CD4-positive, alpha-beta T cell treated with Interleukin-12 subunit alpha and Interleukin-12 subunit beta, for 1 hour (primary cell): ENCODE measurements at regions not wholly inside any gene's neighbourhood (a gene's known extent, or its start where the extent isn't known, plus 50 kb on each side); places are given as distances from the start of the nearest gene placed in this dataset.

Experiments used
- DNase-seq: peaks from one replicate; pipeline ENCODE4 v3.0.0-alpha.2; 2020

DNA sequence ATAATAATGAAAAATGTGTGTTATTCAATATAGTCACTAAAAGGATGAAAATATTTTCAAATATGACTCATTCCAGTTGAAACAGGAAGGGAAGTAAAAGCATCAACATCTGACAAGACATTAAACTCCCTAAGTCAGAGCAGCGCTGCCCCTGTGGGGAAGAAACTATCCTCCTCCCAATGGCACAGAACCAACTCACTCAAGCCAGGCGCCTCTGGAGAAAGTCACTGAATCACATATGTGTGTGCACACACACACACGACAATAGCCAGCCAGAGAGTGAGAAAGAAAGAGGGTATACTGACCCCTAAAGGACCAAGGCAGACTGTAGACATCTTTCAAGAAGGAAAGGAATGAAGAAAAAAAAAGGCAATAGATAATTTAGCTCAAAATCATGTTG is 126.9 kb downstream of the SETD4 start:
- no peak for DNase-seq

DNA sequence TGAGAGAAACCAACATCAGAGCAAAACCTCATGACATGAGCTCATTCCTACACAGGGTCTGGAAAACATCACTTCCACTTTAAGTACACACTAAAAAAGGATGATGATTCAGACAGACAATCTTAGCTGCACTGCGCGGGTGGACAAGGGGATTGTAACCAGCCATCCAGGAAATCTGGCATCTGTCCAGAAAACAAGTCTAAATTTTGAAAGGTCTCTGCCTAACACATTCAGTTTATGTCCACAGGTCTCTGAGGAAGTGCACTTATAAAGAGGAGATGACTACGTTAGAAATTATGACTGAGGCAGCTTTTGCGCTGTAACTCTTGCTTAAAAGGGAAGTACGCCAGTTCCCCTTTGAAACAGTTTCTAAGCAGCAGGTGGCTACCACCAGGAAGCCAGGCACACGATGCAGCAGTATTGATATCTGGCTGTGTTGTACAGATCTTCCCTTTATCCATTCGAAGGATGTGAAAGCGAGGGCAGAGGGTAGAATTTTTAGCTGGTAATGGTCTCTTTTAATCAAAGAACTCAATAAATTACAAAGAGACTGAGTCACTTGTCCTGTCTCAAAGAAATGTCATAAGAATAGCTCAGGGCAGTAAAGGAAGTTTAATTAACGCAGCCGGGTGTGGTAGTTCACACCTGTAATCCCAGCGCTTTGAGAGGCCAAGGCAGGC is 128.0 kb downstream of the SETD4 start:
- peak; percentile 20 for DNase-seq

DNA sequence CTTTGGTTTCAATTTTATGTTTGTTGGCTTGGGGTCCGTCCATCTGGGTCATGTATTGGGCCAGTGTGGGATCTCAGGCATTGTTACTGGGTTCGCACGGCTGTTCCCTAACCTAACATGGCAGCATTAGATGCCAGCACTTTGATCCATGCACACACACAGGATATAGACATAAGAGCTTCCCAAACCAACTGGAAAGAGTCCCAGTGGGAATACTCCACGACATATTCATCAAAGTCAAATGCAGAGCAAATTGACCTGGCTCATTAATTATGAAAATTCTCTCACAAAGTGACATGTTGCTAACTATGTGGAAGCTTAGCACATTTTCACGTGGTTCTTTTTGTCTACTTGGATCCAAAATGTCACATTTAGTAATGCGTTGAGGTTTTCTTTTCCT is 130.4 kb downstream of the SETD4 start:
- DNase-seq: no peak

DNA sequence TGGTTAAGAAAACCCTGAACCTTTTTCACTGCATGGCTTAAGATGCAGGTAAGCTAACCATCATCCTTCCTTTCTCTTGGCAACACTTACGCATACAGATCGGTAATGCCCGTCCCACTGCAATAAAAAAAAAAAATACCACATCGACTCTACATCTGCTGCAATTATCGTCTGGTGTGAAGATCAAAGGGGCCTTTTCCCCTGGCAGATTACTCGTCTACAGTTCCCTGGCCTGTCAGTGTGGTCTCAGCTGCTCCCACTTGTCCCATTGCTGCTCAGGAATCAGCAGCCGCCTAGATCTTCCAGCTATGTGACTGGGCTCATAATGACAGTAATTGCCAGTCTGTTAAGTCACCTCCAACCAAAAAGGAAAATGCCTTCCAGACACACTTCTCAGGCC is 133.1 kb downstream of the SETD4 start:
- no peak for DNase-seq

DNA sequence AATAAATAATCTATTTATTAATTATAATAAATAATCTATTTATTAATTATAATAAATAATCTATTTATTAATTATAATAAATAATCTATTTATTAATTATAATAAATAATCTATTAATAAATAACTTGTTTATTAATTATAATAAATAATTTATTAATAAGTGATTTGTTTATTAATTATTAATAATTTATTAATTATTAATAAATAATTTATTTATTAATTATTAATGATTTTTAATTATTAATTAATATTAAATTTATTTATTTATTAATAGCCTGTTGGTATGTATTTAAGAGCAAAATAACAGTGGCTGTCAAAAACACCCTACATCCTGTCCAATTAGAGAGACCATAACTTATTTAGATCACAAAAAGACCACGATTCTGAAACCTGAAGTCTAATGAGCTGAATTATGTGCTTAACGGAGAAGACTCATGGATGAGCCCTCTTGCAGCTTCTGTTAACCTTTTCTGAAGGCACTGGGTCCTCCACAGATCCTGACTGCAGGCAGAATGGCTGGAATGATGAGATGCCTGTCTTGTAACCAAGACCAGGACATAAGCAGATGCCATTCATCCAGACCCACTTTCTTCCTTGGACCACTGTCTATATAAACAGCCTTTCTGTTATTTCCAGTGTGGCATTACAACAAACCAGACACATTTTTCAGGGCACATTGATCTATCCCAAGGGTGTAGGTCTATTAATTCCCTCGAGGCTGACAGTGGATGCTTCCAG is 134.2 kb downstream of the SETD4 start:
- no peak for DNase-seq

DNA sequence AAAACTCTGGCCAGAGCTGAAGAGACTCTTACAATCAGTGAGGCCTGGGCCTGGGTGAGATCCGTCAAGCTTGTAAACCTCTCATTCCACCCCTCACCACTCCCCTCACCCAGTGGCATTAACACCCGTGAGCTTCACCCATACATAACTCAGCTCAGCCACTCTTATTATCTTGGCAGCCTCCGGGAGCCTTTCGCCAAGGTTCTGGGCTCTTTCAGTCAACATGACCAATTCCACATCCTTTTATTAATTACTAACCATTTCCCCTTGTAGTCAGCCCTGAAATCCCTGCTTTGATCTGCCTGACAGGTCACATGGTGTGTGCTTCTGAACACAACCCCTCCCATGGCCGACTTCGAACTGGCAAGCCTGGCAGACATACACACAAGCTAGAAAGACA is 134.8 kb downstream of the SETD4 start:
- no peak for DNase-seq

DNA sequence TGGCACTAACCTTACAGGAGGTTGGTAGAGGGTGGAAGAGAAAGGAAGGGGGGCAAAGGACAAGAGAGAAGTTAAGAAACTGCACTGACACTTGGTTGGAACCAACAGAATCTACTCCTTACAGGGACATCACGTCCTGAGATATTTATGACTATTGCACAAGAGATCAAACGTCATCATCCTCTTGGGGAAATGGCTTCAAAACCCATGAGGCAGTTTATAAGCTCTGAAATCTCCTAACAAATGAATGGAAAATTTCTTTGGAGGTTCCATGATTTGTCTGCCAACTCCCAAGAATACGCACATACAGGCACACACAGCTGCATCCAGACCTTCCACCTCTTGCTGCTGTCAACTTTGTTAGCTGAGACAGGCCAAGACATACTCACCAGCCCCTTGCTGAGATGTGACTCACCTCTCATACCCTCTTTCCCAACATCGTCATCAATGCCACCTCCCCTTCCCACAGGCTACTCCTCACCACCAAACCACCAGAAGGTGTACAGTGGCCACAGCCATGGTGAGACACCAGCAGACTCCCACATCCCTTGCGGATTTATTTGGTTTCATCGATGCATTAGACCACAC is 135.5 kb downstream of the SETD4 start:
- DNase-seq: no peak

DNA sequence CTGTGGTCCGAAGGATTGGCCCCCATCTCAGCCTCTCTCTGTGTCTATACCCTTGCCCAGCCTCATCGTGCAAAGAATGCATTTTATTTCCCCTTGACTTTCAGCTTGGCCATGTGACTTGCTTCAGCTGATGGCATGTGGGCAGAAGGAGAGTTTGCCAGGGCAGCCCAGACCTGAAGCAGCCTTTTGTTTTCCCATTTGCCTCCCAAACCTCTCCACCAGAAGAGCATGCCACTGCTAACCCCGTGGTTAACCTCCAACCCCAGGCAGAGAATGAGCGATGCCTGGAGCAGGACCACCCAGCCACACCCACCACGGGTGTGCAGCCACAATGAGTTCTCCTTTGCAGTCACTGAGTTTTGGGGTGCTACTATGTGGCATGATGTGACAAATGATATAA is 136.4 kb downstream of the SETD4 start:
- no peak for DNase-seq

DNA sequence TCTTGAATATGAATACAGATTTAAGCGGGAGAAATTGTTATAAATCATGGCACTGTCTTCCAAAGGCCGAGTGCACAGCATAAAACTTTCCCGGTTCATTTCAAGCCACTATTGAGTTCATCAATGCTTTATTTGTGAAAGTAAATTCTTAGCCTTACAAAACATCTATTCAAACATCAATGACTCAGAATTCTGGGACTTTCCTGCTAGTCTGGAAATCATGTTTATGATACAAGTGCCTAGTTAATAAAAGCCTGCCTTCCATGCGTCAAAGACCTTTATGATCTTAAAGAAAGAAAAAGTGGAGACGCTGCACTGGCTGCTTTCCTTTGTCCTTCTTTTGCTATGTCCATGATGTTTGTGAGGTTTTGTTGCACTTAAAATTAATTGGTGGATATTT is 137.7 kb downstream of the SETD4 start:
- no peak for DNase-seq

DNA sequence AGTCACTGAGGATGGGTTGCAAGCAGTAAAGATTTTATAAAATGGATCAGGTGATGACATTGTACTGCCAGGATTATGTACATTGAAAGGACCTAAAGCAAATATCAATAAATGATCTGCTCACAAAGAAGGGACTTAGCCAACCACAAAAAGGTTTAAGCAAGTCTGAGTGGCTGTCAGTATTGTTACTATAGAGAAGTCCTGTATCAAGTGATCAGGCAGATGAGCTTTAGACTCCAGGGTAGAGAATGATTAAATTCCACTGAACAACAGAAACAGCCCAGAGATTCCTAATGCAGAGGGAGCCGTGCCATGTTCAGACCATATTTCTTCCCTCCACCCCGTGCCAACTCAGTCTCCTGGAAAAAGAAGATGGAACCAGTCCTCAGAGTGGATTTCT is 138.9 kb downstream of the SETD4 start:
- DNase-seq: no peak

DNA sequence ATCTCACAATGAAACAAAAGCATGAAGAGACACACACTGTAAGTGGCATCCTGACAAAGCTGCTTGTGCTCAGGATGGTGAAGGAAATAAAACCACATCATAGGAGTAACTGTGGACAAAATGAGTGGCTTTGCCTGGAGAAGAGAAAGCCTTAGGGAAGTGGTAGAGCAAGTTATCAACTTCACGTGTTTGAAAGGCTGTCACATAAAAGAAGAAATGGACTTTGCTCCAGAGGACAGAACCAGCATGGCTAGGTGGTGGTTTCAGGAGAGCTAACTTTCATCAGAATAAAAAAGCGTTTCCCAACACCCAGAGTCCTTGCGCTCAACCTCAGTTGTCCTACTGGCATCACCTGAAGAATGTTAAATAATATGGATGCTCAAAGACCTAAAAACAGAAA is 139.9 kb downstream of the SETD4 start:
- DNase-seq: no peak

DNA sequence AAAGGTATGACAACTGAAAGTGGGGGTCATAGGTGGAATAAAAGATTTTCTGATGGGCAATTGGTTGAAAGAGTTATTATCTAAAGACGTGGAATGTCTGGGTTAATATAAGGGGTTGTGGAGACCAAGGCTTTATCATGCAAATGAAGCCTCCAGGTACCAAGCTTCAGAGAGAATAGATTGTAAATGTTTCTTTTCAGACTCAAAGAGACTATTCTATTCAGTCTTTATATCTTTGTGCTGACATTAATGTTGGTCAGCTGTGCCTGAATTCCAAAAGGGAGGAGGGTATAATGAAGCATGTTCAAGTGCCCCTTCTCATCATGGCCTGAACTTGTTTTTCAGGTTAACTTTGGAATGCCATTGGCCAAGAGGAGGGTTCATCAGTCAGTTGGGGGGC is 145.3 kb downstream of the SETD4 start:
- DNase-seq: no peak

DNA sequence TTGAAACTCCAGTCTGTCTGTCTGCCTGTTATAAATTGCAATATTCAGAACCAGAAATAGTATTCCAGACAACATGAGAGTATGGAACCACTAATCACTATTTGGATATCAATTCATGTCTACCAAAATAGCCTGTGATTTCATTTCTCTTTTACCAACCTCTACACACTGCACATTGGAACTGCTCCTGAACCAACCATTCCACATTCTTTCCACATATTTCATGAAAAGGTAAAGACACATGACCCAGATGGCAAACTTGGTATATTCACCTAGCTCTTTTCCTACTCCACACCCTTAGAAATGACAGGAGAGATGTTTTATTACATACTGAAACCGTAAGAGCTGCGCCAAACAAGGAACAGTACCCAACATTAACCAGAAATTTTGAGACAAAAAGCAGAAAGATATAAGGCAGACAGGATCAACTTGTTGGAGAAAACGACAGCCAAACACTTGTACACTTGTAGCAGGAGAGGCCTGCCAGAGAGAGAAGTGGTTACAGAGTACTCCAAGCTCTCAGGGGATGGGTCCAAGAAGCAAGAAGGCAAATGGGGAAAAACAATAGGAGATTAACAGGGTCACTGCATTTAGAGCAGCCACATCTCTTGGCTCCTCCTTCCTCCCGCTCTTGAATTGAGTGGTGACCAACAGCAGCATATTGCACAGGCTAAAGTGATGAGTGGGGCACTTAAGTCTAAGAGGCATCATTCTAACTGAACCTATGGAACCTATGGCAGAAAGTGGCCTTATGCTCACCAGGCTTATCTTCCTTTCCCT is 148.7 kb downstream of the SETD4 start:
- DNase-seq: no peak

DNA sequence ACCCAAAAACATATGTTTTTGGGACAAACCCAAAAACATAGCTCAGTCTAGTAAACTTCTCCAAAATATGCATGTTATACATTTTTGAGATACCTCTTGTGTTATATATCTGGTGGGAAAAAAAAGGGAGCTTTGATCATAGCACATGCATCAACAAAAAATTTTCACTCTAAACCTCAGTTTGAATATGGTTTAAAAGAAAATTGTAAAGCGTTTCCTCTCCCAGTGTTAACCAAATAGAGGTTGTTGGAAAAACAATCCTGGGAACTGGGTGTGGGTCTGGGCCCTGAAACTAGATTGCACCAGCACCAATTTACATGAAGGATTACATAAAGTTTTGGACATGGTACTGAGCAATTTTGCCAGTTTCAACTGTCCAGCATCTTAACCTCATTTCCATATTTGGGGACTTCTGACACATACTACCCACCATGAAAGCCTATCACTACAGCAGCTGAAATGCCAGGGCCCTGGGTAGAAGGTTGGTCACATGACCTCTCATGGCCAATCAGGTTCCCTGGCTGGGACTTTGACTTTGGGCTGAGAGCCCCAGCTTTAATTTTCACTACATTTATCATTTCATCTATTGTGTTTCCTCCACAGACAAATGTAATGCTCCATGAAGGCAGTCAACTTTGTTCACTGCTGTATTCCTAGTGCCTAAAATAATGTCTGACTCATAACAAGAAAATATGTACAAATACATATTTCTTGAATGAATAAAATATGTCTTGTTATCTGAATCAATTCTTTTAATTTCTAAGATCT is 150.7 kb downstream of the SETD4 start:
- no peak for DNase-seq

DNA sequence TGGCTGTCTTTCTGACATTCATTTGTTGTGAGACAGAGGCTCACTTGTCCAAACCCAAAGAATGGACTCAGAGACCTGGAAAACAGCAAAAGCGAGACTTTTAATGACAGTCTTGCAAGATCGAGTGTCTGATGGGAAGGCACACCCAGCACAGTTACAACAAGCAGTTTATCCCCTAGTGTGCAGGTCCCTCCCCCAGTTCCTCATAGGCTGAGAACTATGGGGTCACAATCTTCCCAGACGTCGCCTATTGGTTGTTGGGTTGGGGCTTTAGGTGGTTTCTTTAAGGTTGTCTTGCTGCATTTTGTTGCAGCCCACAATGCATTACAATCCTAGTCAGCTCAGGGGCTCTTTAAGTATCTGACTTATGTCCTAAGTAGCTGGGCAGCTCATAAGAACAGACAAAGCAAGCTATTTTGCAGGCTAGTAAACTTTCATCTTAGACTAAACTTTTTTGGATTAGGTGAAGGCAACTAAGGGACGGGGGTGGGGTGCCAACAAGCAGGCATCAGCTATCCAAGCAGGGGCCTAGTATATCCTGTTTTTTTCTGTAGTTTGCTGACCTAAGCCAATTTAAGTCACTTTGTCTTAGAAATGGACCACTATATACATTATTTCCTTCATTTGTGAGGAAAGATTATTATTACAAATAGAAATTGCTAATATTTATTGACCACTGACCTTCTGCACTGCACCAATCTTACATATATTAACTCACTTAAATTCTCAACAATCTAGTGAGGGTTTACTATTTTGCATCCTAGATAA is 151.8 kb downstream of the SETD4 start:
- DNase-seq: no peak

DNA sequence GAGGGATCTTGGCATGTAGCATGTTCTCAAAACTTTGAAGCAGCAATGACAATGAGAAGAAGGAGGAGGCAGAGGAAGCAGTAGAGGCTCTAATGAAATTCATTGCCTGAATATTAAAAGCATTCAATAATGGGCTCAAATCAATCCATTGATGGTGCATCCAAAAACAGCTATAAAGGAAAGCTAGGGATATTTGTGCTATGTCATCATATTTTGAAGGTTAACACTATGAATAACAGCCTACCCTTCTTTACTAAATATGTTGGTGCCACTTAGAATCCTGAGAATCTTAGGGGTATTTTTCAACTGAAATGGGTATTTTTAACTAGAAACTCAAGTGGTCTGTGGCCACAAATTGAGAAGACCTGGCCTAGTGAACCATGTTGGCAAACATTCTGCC is 153.7 kb downstream of the SETD4 start:
- no peak for DNase-seq

DNA sequence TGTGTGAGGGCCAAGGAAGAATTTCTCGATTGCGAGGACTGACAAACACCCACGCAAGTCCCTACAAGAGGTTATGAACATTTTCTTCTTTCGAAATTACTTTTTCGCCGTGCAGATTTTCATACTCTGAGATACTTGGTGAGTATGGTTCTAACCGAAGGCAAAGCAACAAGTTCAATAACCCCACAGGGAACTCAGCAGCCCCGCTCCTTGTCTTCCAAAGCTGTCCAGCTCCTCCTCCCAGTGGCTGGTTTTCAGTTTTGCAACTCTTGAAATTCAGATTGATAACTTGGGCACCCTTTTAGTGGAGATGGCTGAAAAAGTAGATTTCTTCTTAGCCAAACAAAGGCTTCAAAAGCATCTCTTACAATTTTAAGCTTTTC is 154.4 kb downstream of the SETD4 start:
- DNase-seq: no peak

DNA sequence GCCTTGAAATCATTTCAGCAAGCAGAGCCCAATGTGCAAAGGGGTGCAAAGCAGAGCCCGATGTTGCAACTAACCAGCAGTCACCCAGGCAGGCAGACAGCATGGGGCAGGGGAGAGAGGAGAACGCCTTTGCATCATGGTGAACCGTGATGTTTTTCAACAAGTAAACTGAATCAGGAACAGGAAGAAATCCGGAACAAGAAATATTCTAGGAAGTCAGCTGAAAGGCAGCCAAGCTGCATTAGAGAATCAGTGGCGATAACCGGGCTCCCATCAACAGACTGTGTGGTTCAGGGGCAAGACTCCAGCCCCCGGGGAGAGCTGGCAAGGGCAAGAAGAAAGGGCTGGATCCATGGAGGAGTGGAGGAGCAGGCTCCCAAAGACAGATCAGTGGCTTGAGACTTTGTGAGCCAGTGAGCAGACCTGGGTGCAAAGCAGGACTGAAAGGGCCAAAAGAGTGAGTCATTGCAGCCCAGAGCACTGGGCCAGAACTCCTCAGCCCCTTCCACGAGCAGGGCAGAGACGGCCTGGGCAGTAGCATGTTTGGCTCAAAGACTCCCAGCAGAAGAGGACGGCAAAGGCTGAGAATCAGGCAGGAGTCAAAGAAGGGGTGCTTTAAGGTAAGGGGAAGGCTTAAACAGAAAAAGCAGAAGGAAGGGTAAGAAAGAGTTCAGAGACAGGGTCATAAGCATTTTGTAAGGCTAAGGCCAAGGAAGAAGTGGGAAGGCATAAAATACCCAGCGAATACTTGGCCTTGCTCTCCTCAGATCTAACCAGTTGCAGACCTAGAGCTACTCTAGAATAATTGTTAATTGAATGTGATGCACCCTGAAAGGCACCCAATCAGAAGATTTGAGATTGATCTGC is 155.0 kb downstream of the SETD4 start:
- no peak for DNase-seq

DNA sequence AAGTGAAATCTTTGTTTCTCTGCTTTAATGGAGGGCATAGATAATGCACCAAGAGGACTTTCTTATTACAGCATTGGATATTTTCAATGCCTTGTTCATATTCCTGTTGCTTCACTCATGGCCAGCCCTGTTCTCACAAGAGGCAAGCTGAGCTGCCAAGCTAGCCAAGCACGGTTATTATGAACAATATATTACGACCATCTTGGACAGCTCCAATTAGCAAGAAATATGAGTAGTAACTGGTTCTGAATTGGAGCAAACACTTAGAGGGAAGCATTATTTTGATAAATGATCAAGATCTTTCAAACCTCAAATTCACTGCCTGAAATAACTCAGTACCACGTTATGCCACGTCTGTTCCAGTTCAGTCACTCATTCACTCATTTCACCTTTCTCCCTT is 159.8 kb downstream of the SETD4 start:
- DNase-seq: no peak

DNA sequence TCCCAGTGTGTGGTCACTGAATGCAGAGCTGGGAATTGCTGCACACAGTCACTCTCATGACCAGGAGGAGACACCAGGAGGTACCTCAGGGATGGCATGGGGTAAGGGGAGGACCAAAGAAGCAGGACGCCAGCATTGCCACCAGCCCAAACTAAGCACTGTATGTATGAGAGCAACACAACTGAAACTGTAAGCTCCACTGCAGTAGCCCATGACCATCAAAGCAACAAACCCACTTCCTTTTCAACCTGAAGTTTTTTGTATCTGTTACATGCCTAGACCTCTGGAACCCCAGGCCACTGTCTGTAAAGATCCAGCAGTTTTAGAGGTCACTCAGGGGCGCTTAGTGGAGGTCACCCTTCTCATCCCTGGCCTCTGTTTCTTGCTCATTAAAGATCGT is 164.3 kb downstream of the SETD4 start:
- no peak for DNase-seq

DNA sequence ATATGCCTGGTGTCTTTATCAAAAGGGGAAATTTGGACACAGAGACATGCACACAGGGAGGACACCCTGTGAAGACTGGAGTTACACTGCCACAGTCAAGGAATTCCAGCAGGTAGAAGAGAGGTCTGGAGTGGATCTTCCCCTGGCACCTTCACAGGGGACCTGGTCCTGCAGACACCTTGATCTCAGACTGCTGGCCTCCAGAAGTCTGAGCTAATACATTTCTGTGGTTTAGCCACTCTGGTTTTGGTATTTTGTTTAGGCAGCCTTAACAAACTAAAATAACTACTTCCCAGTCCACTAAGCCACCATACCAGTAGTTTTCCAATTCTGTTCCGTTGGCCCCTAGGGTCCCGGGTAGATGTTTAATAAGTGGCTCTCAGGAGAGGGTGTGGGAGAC is 164.7 kb downstream of the SETD4 start:
- no peak for DNase-seq
